Tibial artery (tissue), 4 donors: ENCODE measurements at regions not wholly inside any gene's neighbourhood (a gene's known extent, or its start where the extent isn't known, plus 50 kb on each side); places are given as distances from the start of the nearest gene placed in this dataset.

ENCODE experiments used
- DNase-seq, 2 donors: peaks; one replicate each; pipeline ENCODE4 v3.0.0-alpha.2; 2019
- H3K27ac ChIP-seq, 2 donors: fragments of 200-600 bp; sonication (generic) in 1 of 2; 1 replicate in 1 of 2; 2 replicates in 1 of 2; pipeline ENCODE4 v1.5.1; 2018 to 2019; ENCODE audit warnings: mild to moderate bottlenecking in 1 of 2
- H3K27me3 ChIP-seq, 2 donors: fragments of 200-600 bp; sonication (generic) in 1 of 2; one replicate each; pipeline versions ENCODE4 v1.5.1 to v1.6.0; 2016 to 2019
- H3K36me3 ChIP-seq, 3 donors: fragments of 200-600 bp; sonication (generic) in 2 of 3; one replicate each; pipeline ENCODE4 v1.5.1; 2016 to 2019; ENCODE audit warnings: mild to moderate bottlenecking in 2 of 3
- H3K4me1 ChIP-seq, 4 donors: fragments of 200-600 bp; sonication (generic) in 2 of 4; 1 replicate in 3 of 4; 2 replicates in 1 of 4; pipeline ENCODE4 v1.5.1; 2016 to 2019
- H3K4me3 ChIP-seq, 2 donors: fragments of 200-600 bp; sonication (generic) in 1 of 2; 1 replicate in 1 of 2; 2 replicates in 1 of 2; pipeline ENCODE4 v1.5.1; 2018 to 2019; ENCODE audit warnings: mild to moderate bottlenecking in 2 of 2
- H3K9me3 ChIP-seq, 3 donors: fragments of 200-600 bp; sonication (generic) in 1 of 3; one replicate each; pipeline ENCODE4 v1.5.1; 2016 to 2019
- CTCF ChIP-seq, 2 experiments: fragments of 200-600 bp in 1 of 2; fragments of 450-650 bp in 1 of 2; IDR thresholded peaks; one replicate each; pipeline ENCODE4 v1.5.1; 2017 to 2019; ENCODE audit warnings: antibody characterized with exemption in 2 of 2, mild to moderate bottlenecking in 1 of 2, moderate library complexity in 1 of 2
- intact Hi-C: fragments of 100-400 bp; cut with DNase I; formaldehyde crosslinking; loops from one replicate; pipeline ENCODE4 v1.15.0; 2023; ENCODE audit warnings: low total_unique reads

DNA sequence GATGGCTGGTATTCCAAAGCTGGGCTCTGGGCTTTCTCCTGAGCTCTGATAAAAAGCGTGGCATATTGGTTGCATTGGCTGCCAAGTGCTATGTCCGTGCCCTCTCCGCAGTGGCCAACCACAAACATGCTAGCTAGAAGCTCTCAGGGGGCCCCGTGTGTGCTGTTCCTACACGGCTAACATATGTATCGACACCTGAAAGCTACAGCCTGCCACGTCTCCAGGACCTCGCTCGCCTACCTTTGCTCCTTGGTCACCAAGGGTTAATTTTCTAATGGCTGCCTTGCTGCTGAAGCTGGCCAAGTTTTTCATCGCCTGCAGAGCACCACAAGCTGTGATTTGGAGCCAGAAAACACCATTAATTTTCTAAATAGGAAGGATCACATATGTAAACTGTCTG, 888.4 kb downstream of the BCL11A start:
- no peak for TF ChIP-seq CTCF (IDR thresholded peaks at IDR 0.05)
- Histone ChIP-seq H3K4me1 (no peaks in the 10 kb centered on the region), H3K9me3 (no peaks in the 10 kb centered on the region), H3K36me3 (no peaks in the 10 kb centered on the region), H3K27ac (no peak overlapping the region), H3K27me3 (no peaks in the 10 kb centered on the region), H3K4me3 (no peak overlapping the region)
- no peak for DNase-seq
- intact Hi-C loops, result no loop called here

- no peaks in the 10 kb centered on the region for H3K4me1 ChIP-seq
- no peak for DNase-seq
- H3K27me3 ChIP-seq, result no peaks in the 10 kb centered on the region
- no peak overlapping the region for H3K27ac ChIP-seq
- intact Hi-C loops, result no loop called here
- H3K4me3 ChIP-seq, result no peak overlapping the region
- no peaks in the 10 kb centered on the region for H3K9me3 ChIP-seq
- TF ChIP-seq CTCF (IDR thresholded peaks at IDR 0.05), result no peak
- no peaks in the 10 kb centered on the region for H3K36me3 ChIP-seq
These were observed 891.2 kb downstream of the BCL11A start for GRCh38 chr2:59662127-59662861.

DNA sequence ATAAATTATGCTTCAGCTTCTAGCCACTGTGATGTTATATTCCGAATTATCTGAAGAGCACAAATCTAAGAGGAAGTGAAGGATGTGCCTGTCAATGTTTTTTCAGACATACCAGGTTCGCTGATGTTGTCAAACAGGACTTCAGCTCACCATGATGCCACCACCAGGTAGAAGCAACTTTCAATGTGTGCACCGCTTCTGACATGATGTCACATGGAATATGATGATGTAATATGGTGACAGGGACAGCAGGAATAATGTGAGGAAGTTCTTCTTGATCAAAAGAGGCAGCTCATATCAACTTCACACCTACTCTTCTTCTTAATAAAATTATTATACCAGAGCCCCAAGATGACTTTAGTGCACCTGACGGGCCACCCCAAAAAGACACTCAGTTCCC, 893.2 kb downstream of the BCL11A start:
- no peak for TF ChIP-seq CTCF (IDR thresholded peaks at IDR 0.05)
- Histone ChIP-seq H3K4me1 (no peaks in the 10 kb centered on the region), H3K27ac (no peak overlapping the region), H3K36me3 (no peaks in the 10 kb centered on the region), H3K4me3 (no peak overlapping the region), H3K9me3 (no peaks in the 10 kb centered on the region), H3K27me3 (no peaks in the 10 kb centered on the region)
- DNase-seq, result no peak
- intact Hi-C loops, result no loop called here

- Histone ChIP-seq H3K4me1 (no peaks in the 10 kb centered on the region), H3K27ac (no peak overlapping the region), H3K9me3 (no peaks in the 10 kb centered on the region), H3K27me3 (no peaks in the 10 kb centered on the region), H3K36me3 (no peaks in the 10 kb centered on the region), H3K4me3 (no peak overlapping the region)
- no peak for DNase-seq
- intact Hi-C loops, result no loop called here
- no peak for TF ChIP-seq CTCF (IDR thresholded peaks at IDR 0.05)
These were observed 894.4 kb downstream of the BCL11A start for GRCh38 chr2:59658906-59659635.

DNA sequence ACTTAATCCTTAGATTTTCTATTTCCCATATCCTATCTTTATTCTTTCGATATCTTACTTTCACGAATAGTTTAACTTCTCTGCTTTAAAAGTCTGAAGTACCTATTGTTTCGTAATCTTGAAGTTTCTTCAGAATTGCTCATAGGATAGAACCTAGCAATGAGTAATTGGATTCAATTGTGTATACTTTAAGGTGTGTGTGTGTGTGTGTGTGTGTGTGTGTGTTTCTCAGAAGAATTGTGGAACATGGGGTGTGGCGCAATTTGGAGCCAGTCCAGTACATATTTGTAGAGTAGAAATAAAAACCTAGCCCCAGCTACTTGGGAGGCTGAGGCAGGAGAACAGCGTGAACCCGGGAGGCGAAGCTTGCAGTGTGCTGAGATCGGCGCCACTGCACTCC, 897.6 kb downstream of the BCL11A start:
- Histone ChIP-seq H3K27ac (no peak overlapping the region), H3K27me3 (no peaks in the 10 kb centered on the region), H3K4me1 (no peaks in the 10 kb centered on the region), H3K36me3 (no peaks in the 10 kb centered on the region), H3K4me3 (no peak overlapping the region), H3K9me3 (no peaks in the 10 kb centered on the region)
- intact Hi-C loops, result no loop called here
- TF ChIP-seq CTCF (IDR thresholded peaks at IDR 0.05), result no peak
- DNase-seq, result no peak
